ENCODE measurements at regions not wholly inside any gene's neighbourhood (a gene's known extent, or its start where the extent isn't known, plus 50 kb on each side); places are given as distances from the start of the nearest gene placed in this dataset.

DNA sequence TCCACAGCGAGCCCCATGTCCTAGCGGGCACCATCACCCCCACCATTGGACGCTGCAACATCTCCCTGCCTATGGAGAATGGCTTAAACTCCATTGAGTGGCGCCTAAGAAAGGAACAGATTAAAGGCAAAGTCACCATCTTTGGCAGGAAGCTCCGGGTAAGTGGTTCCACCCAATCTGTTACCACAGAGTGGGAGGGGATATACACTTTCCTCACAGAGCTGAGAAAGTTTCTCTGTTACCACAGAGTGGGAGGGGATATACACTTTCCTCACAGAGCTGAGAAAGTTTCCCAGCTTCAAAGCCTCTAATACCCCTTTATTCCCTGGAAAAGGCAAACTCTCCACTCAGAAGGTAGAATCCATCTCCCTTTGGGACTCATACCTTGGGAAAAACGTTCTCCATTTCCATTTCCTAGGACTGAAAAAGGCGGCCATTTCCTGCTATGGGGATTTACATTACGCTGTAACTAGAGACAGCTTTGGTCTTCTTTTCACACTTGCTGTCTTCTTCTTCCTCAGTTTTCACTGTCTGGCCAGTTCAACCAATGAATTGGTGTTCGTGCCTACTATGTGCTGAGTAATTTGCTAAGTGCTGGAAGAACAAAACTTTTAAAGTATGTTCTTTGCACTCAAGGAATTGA lies 63.4 kb upstream of the WWC1 start:
- no peak for FAIRE-seq
- TF ChIP-seq POLR2A (IDR thresholded peaks at IDR 0.05; ENCODE audit: low read depth, low read length) = no peak

DNA sequence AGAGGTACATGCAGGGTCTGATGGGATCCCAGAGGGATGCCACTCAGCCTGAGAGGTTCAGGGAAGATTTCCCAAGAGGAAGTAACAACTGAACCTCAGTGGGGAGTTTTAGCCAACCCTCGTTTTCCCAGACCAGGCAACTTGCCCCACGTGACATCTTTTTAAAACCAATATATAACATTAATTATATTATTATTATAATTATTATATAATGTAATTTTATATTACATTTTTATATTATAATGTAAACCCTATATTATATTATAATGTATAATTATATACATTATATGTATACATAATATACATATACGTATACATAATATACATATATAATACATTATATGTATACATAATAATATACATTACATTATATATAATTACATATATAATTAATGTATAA lies 62.8 kb upstream of the WWC1 start:
- TF ChIP-seq POLR2A (IDR thresholded peaks at IDR 0.05; ENCODE audit: low read depth, low read length) = no peak
- DNase-seq (ENCODE audit: insufficient read length, low spot score) (no peak), FAIRE-seq (no peak)

More for the DNA sequence above, 63.4 kb upstream of the WWC1 start:
- no peak for DNase-seq (ENCODE audit: insufficient read length, low spot score)

DNA sequence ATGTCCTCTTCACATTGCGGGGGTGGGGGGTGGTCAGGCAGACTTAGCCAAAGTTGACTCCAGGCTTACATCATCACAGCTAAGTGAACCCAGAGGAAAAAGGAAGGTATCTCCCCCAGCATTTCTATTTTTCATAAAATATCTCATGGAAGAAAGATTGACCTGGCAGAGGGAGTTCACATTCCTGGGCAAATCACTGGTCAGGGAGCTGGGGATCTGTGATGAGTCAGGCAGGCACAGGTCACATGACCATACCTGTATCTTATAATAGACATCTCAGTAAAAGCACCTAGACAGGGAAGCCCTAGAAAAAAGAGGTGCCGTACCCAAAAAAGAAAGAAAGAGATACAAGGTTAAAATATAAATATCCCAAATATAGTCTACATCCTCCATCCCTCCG lies 57.3 kb upstream of the WWC1 start:
- FAIRE-seq = no peak

DNA sequence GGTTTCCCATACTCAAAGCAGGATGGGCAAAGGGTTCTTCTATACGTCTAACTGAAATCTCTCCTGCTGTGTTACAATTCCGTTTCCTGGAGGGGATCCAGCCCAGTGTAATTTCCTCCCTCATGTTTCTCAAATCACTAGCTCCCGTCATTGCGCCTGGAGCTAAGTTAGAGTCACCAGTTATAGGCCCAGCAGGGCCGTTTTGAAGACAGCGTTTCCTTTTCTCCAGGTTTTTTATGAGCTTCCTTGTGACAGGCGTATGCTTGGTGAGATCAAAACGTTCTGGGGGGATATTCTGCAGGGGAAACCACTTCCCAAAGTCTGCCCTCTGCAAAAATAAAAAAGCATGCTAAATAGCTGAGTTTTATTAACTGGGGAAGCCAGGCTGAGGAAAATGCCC lies 53.0 kb upstream of the WWC1 start:
- no peak for TF ChIP-seq POLR2A (IDR thresholded peaks at IDR 0.05; ENCODE audit: low read depth, low read length)
- no peak for DNase-seq (ENCODE audit: insufficient read length, low spot score)
- no peak for FAIRE-seq

More for the DNA sequence above, 57.3 kb upstream of the WWC1 start:
- no peak for DNase-seq (ENCODE audit: insufficient read length, low spot score)
- no peak for TF ChIP-seq POLR2A (IDR thresholded peaks at IDR 0.05; ENCODE audit: low read depth, low read length)

DNA sequence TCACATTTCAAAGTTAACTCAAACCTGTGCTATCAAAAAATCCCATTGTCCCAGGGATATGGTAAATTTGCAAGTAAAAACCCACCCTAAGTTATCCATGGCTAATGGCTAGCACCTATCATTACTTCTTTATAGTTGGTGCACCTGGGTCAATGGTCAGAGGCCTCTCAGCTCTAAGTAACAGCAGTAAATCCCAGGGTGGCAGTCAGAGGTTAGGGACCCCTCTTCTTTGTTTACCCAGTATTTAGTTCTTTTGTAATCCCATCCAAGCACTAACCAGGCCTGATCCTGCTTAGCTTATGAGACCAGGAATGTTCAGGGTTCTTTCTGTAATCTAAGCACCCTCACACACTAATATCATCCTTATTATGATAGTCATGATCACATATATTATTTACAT lies 52.1 kb upstream of the WWC1 start:
- FAIRE-seq = no peak

More for the DNA sequence above, 52.1 kb upstream of the WWC1 start:
- DNase-seq (ENCODE audit: insufficient read length, low spot score) = no peak
- TF ChIP-seq POLR2A (IDR thresholded peaks at IDR 0.05; ENCODE audit: low read depth, low read length) = no peak

Measured in H54 (cell line).